ENCODE measurements at regions not wholly inside any gene's neighbourhood (a gene's known extent, or its start where the extent isn't known, plus 50 kb on each side); places are given as distances from the start of the nearest gene placed in this dataset.

- FAIRE-seq (no peak), DNase-seq (ENCODE audit: low read depth in 1 of 2, low spot score in 2 of 2) (no peak)
- Histone ChIP-seq H3K9me3 (ENCODE audit: insufficient read depth in 2 of 2, low read depth in 1 of 2, low read length in 1 of 2) (no peaks in the 10 kb centered on the region), H3K36me3 (ENCODE audit: control insufficient read depth in 2 of 4, insufficient read depth in 4 of 4, low read length in 3 of 4) (no peaks in the 10 kb centered on the region), H3K23me2 (ENCODE audit: low read depth, low read length) (no peaks in the 10 kb centered on the region), H2BK12ac (ENCODE audit: low read depth, low read length) (no peak overlapping the region), H3K4me1 (replicated peaks in 1 of 4; ENCODE audit: control insufficient read depth in 3 of 4, insufficient read depth in 4 of 4, low read length in 3 of 4) (peaks cover 0 to 6% (median 5%) of the 10 kb centered on the region in 4 experiments; a peak in 6 of 7 replicates), H3K27ac (ENCODE audit: low read depth, low read length) (no peak overlapping the region), H3K56ac (replicated peaks; ENCODE audit: insufficient read length, low read depth, low read length) (no peak overlapping the region), H2BK120ac (replicated peaks; ENCODE audit: low read depth, low read length) (no peak overlapping the region), H3K9ac (replicated peaks in 1 of 4; ENCODE audit: extremely low read depth in 1 of 4, low read depth in 3 of 4, low read length in 3 of 4) (no peak overlapping the region), H3K18ac (ENCODE audit: extremely low read depth, low read length) (no peak overlapping the region), H3K4me3 (ENCODE audit: extremely low read depth in 1 of 4, insufficient read depth in 2 of 4, low read depth in 3 of 4, low read length in 4 of 4) (no peak overlapping the region), H3K79me2 (ENCODE audit: control insufficient read depth in 1 of 2, insufficient read depth in 2 of 2, low read length in 2 of 2) (no peaks in the 10 kb centered on the region), H3K4ac (replicated peaks; ENCODE audit: insufficient read length, low read depth, low read length) (no peak overlapping the region), H2BK15ac (ENCODE audit: low read length) (no peak overlapping the region), H3K4me2 (ENCODE audit: insufficient read depth in 1 of 2, low read depth in 2 of 2, low read length in 2 of 2) (no peak overlapping the region), H2BK20ac (ENCODE audit: low read length) (no peak overlapping the region), H4K20me1 (replicated peaks in 1 of 2; ENCODE audit: control insufficient read depth in 1 of 2, insufficient read depth in 2 of 2, low read length in 2 of 2) (no peaks in the 10 kb centered on the region), H3K27me3 (replicated peaks in 1 of 4; ENCODE audit: control insufficient read depth in 3 of 4, extremely low read depth in 1 of 4, insufficient read depth in 3 of 4, low read length in 3 of 4) (no peaks in the 10 kb centered on the region; a peak in 2 of 7 replicates), H4K8ac (ENCODE audit: extremely low read depth, insufficient read depth, low read length) (no peak overlapping the region), H2AFZ (ENCODE audit: low read length) (no peak overlapping the region), H2AK5ac (ENCODE audit: low read depth, low read length) (no peak overlapping the region), H2BK5ac (ENCODE audit: low read depth, low read length) (no peak overlapping the region), H4K5ac (ENCODE audit: insufficient read length, low read depth, low read length) (no peak overlapping the region), H3K79me1 (ENCODE audit: low read depth, low read length) (no peaks in the 10 kb centered on the region; the same call in 1 of the 2 replicates), H4K91ac (replicated peaks; ENCODE audit: insufficient read length, low read length) (no peak overlapping the region), H3K14ac (ENCODE audit: insufficient read length) (no peak overlapping the region), H3K23ac (ENCODE audit: insufficient read length) (no peak overlapping the region)
- POLR2A ChIA-PET (ENCODE audit: partially characterized antibody), result no interaction called here
- CTCF ChIA-PET (ENCODE audit: partially characterized antibody), result interaction anchor here (0.7 to 4.0 kb wide), 7 partner anchors 10 to 392 kb away, joined by 3 to 18 read pairs (median 3); no protein-coding TSS in a partner anchor
- 90% methylated on average over 4 of the region's 4 CpGs; no CpG with 5 or more reads in 1 of the 2 experiments for WGBS, 2 experiments (ENCODE audit: extremely low coverage in 1 of 2, insufficient coverage in 1 of 2, insufficient read length in 1 of 2, insufficient replicate concordance in 2 of 2, low coverage in 1 of 2, low lambda C conversion rate in 2 of 2, missing lambda C conversion rate in 1 of 2)
- TF ChIP-seq EP300 (IDR thresholded peaks at IDR 0.05; ENCODE audit: borderline replicate concordance in 1 of 2, low read depth in 2 of 2, low read length in 2 of 2) (no peak), MAFK (IDR thresholded peaks at IDR 0.05; ENCODE audit: low read depth, low read length) (no peak), HDAC6 (IDR thresholded peaks at IDR 0.05; ENCODE audit: low read depth, low read length) (no peak), EGR1 (IDR thresholded peaks at IDR 0.05; ENCODE audit: borderline replicate concordance, low read depth, low read length) (no peak), HDAC2 (IDR thresholded peaks at IDR 0.05; ENCODE audit: borderline replicate concordance in 1 of 2, low read depth in 2 of 2, low read length in 2 of 2) (no peak), YY1 (IDR thresholded peaks at IDR 0.05; ENCODE audit: low read depth, low read length) (no peak)
Observed at GRCh38 chr2:105578166-105578565, 166.5 kb upstream of the NCK2 start.
